ENCODE measurements at regions not wholly inside any gene's neighbourhood (a gene's known extent, or its start where the extent isn't known, plus 50 kb on each side); places are given as distances from the start of the nearest gene placed in this dataset.

GRCh38 chr1:238319957-238320356 lies 429.2 kb upstream of the ZP4 start:
- Histone ChIP-seq H2BK5ac (ENCODE audit: insufficient read length, low read length) (no peak overlapping the region), H3K79me2 (ENCODE audit: insufficient read depth, low read length) (no peaks in the 10 kb centered on the region), H4K5ac (ENCODE audit: insufficient read length, low read depth, low read length) (no peak overlapping the region), H3K4ac (ENCODE audit: low read depth, low read length) (no peak overlapping the region), H4K8ac (replicated peaks; ENCODE audit: insufficient read length, low read depth, low read length) (no peak overlapping the region), H2AK5ac (ENCODE audit: insufficient read length, low read length) (no peak overlapping the region), H3K27ac (ENCODE audit: insufficient read length, low read depth, low read length) (no peak overlapping the region), H4K20me1 (ENCODE audit: control insufficient read depth, insufficient read depth, insufficient read length) (no peaks in the 10 kb centered on the region), H3K56ac (ENCODE audit: insufficient read length, low read depth, low read length) (no peak overlapping the region), H3K9ac (ENCODE audit: extremely low read depth, insufficient read length, low read length) (no peak overlapping the region), H3K79me1 (ENCODE audit: insufficient read depth, low read depth, low read length, poor library complexity, severe bottlenecking) (no peaks in the 10 kb centered on the region), H2AFZ (ENCODE audit: low read length) (no peak overlapping the region), H3K23ac (ENCODE audit: insufficient read length, low read depth, low read length) (no peak overlapping the region), H3K18ac (ENCODE audit: insufficient read length, low read depth, low read length) (no peak overlapping the region), H3K27me3 (ENCODE audit: insufficient read depth, low read length) (no peaks in the 10 kb centered on the region), H2BK20ac (ENCODE audit: low read depth, low read length, poor library complexity, severe bottlenecking) (no peak overlapping the region), H3K23me2 (ENCODE audit: insufficient read length, low read depth, low read length, poor library complexity, severe bottlenecking) (no peaks in the 10 kb centered on the region), H3K4me1 (ENCODE audit: insufficient read depth, low read length) (no peaks in the 10 kb centered on the region), H3K14ac (ENCODE audit: insufficient read depth, low read length) (no peak overlapping the region), H2BK12ac (ENCODE audit: insufficient read length, low read depth, low read length) (no peak overlapping the region), H2BK120ac (ENCODE audit: low read depth, low read length, poor library complexity, severe bottlenecking) (no peak overlapping the region), H3K9me3 (ENCODE audit: control insufficient read depth, low read depth, low read length) (no peaks in the 10 kb centered on the region), H2BK15ac (ENCODE audit: low read depth, low read length) (no peak overlapping the region), H4K91ac (ENCODE audit: insufficient read length, low read depth, low read length) (no peak overlapping the region), H3T11ph (ENCODE audit: low read length) (no peak overlapping the region), H3K4me2 (ENCODE audit: insufficient read depth, insufficient read length, low read length) (no peak overlapping the region)
- WGBS (ENCODE audit: extremely low coverage, insufficient read length, low lambda C conversion rate): no CpG with 5 or more reads among the region's 5 CpGs
- Mint-ChIP-seq H3K4me3 (no peak overlapping the region), H3K36me3 (ENCODE audit: insufficient read depth in 1 of 3, low read depth in 3 of 3) (peaks cover 0 to 5% (median 0%) of the 10 kb centered on the region in 3 experiments; a peak in 2 of 7 replicates), H3K27me3 (ENCODE audit: low read depth) (no peaks in the 10 kb centered on the region), H3K9me3 (peaks cover 0 to under 1% of the 10 kb centered on the region in 2 experiments; a peak in 1 of 5 replicates), H3K4me1 (peaks cover 0 to 7% of the 10 kb centered on the region in 2 experiments; a peak in 2 of 4 replicates), H3K27ac (no peak overlapping the region; a peak in 1 of 7 replicates)
- DNase-seq: no peak
- no peak for TF ChIP-seq CTCF (conservative IDR thresholded peaks at IDR 0.05)
